ENCODE measurements at regions not wholly inside any gene's neighbourhood (a gene's known extent, or its start where the extent isn't known, plus 50 kb on each side); places are given as distances from the start of the nearest gene placed in this dataset.

GRCh38 chr20:50278684-50279531 lies 88.3 kb downstream of the CEBPB start:
- no peak for DNase-seq (ENCODE audit: extremely low spot score in 2 of 2)
- no peak overlapping the region for H3K4me3 ChIP-seq
- H3K4me1 ChIP-seq, result peaks cover 58% of the 10 kb centered on the region
- no peaks in the 10 kb centered on the region for H3K36me3 ChIP-seq
- no peaks in the 10 kb centered on the region for H3K27me3 ChIP-seq
- TF ChIP-seq POLR2AphosphoS5 (IDR thresholded peaks at IDR 0.05; ENCODE audit: insufficient read depth in 1 of 2, low read depth in 1 of 2) (peak; percentile 70 to 72), CTCF (IDR thresholded peaks at IDR 0.05) (peak in 1 of 3 experiments; percentile 16), POLR2A (IDR thresholded peaks at IDR 0.05) (peak in 1 of 2 donors; percentile 10)
- no peaks in the 10 kb centered on the region for H3K9me3 ChIP-seq
- H3K27ac ChIP-seq, result peak overlapping the region; percentile 95
- intact Hi-C loops (cut with DNase I), result loop anchor here (5.0 kb wide), 1 partner anchor 92 kb away; no protein-coding TSS in a partner anchor

GRCh38 chr20:50279988-50280850 lies 89.6 kb downstream of the CEBPB start:
- no peak for DNase-seq (ENCODE audit: extremely low spot score in 2 of 2)
- H3K27ac ChIP-seq, result peak overlapping the region; percentile 95
- intact Hi-C loops (cut with DNase I), result loop anchor here (5.0 kb wide), 1 partner anchor 93 kb away; no protein-coding TSS in a partner anchor
- no peaks in the 10 kb centered on the region for H3K36me3 ChIP-seq
- H3K9me3 ChIP-seq, result no peaks in the 10 kb centered on the region
- peaks cover 67% of the 10 kb centered on the region for H3K4me1 ChIP-seq
- no peaks in the 10 kb centered on the region for H3K27me3 ChIP-seq
- TF ChIP-seq CTCF (IDR thresholded peaks at IDR 0.05), result no peak
- no peak for TF ChIP-seq POLR2AphosphoS5 (IDR thresholded peaks at IDR 0.05; ENCODE audit: insufficient read depth in 1 of 2, low read depth in 1 of 2)
- no peak overlapping the region for H3K4me3 ChIP-seq

- no peaks in the 10 kb centered on the region for H3K36me3 ChIP-seq
- DNase-seq (ENCODE audit: extremely low spot score in 2 of 2), result no peak
- H3K4me1 ChIP-seq, result peaks cover 75% of the 10 kb centered on the region
- no peak overlapping the region for H3K4me3 ChIP-seq
- H3K27me3 ChIP-seq, result no peaks in the 10 kb centered on the region
- intact Hi-C loops (cut with DNase I), result no loop called here
- H3K9me3 ChIP-seq, result no peaks in the 10 kb centered on the region
- no peak for TF ChIP-seq POLR2A (IDR thresholded peaks at IDR 0.05)
- no peak for TF ChIP-seq CTCF (IDR thresholded peaks at IDR 0.05)
- no peak for TF ChIP-seq POLR2AphosphoS5 (IDR thresholded peaks at IDR 0.05; ENCODE audit: insufficient read depth in 1 of 2, low read depth in 1 of 2)
- H3K27ac ChIP-seq, result peak overlapping the region; percentile 95
Measured at GRCh38 chr20:50280851-50281655, 90.4 kb downstream of the CEBPB start.

GRCh38 chr20:50281831-50282591 lies 91.4 kb downstream of the CEBPB start:
- Histone ChIP-seq H3K36me3 (no peaks in the 10 kb centered on the region), H3K27ac (peak overlapping the region; percentile 95), H3K4me3 (no peak overlapping the region), H3K4me1 (peaks cover 81% of the 10 kb centered on the region), H3K27me3 (no peaks in the 10 kb centered on the region), H3K9me3 (no peaks in the 10 kb centered on the region)
- DNase-seq (ENCODE audit: extremely low spot score in 2 of 2), result no peak
- intact Hi-C loops (cut with DNase I), result no loop called here
- no peak for TF ChIP-seq POLR2AphosphoS5 (IDR thresholded peaks at IDR 0.05; ENCODE audit: insufficient read depth in 1 of 2, low read depth in 1 of 2)
- TF ChIP-seq POLR2A (IDR thresholded peaks at IDR 0.05), result no peak
- TF ChIP-seq CTCF (IDR thresholded peaks at IDR 0.05), result no peak
